ENCODE measurements at regions not wholly inside any gene's neighbourhood (a gene's known extent, or its start where the extent isn't known, plus 50 kb on each side); places are given as distances from the start of the nearest gene placed in this dataset.

DNA sequence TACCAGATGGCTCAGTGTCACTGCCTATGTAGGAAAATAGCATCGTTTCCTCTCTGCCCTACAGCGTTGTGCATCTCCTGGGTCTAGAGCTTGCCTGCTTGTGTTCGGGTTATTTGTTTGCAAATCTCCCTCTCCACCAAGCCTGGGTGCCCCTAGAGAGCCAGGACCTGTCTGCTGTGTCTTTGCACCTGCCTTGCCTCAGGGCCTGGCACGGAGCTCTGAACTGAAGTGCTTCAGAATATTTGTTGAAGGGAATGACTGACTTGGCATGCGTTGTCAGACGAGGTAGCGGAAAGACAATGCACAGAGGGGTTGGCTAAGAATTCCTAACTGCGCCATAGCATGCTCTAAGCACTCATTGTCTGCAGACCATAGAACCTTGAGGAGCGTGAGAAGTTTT is 263.4 kb downstream of the FGF9 start:
- no peak overlapping the region for H2AFZ ChIP-seq (ENCODE audit: low read depth)
- no peaks in the 10 kb centered on the region for H3K9me3 ChIP-seq
- no peak overlapping the region for H3K27ac ChIP-seq (ENCODE audit: low read depth in 2 of 2, low read length in 1 of 2)
- H3K4me3 ChIP-seq (ENCODE audit: low read depth in 2 of 2, low read length in 1 of 2), result no peak overlapping the region
- no peaks in the 10 kb centered on the region for H3F3A ChIP-seq (replicated peaks; ENCODE audit: insufficient read depth)
- no peak overlapping the region for H3K4me2 ChIP-seq
- no peaks in the 10 kb centered on the region for H3K4me1 ChIP-seq (ENCODE audit: control insufficient read depth in 1 of 2, insufficient read depth in 2 of 2, low read depth in 1 of 2, low read length in 1 of 2)
- H3K36me3 ChIP-seq (replicated peaks in 1 of 2; ENCODE audit: control insufficient read depth in 1 of 2, insufficient read depth in 2 of 2, low read length in 1 of 2), result no peaks in the 10 kb centered on the region
- no peak overlapping the region for H3K9ac ChIP-seq
- no peak for DNase-seq
- 8% methylated on average over 9 of the region's 9 CpGs for WGBS (ENCODE audit: low lambda C conversion rate)
- no peaks in the 10 kb centered on the region for H4K20me1 ChIP-seq (ENCODE audit: insufficient read depth)
- POLR2A ChIA-PET, result no interaction called here
- H3K27me3 ChIP-seq (ENCODE audit: insufficient read depth), result no peaks in the 10 kb centered on the region
- H3K9me2 ChIP-seq, result no peaks in the 10 kb centered on the region
- TF ChIP-seq POLR2AphosphoS5 (IDR thresholded peaks at IDR 0.05; ENCODE audit: low read depth, low read length) (no peak), EP300 (IDR thresholded peaks at IDR 0.05; ENCODE audit: borderline replicate concordance in 1 of 2, low read depth in 1 of 2, low read length in 1 of 2) (no peak), FOXJ3 (CRISPR knock-in tag; IDR thresholded peaks at IDR 0.05) (no peak), JUND (IDR thresholded peaks at IDR 0.05) (no peak), FOXM1 (IDR thresholded peaks at IDR 0.05; ENCODE audit: low read depth) (no peak), YY1 (IDR thresholded peaks at IDR 0.05; ENCODE audit: low read depth) (no peak), RFX5 (IDR thresholded peaks at IDR 0.05; ENCODE audit: low read length) (no peak), SIN3A (IDR thresholded peaks at IDR 0.05; ENCODE audit: borderline replicate concordance, low read depth, low read length) (no peak), TEAD4 (IDR thresholded peaks at IDR 0.05; ENCODE audit: borderline replicate concordance, insufficient read depth) (no peak), RAD21 (IDR thresholded peaks at IDR 0.05; ENCODE audit: low read length) (no peak), GATA2 (CRISPR knock-in tag; IDR thresholded peaks at IDR 0.05) (no peak), ELF1 (IDR thresholded peaks at IDR 0.05) (no peak), TAF1 (IDR thresholded peaks at IDR 0.05; ENCODE audit: borderline replicate concordance, low read depth, low read length) (no peak), ZBTB33 (IDR thresholded peaks at IDR 0.05; ENCODE audit: borderline replicate concordance, low read depth) (no peak), FOSL2 (IDR thresholded peaks at IDR 0.05; ENCODE audit: borderline replicate concordance, low read depth) (no peak)
- TF ChIP-seq, protein P1, sequence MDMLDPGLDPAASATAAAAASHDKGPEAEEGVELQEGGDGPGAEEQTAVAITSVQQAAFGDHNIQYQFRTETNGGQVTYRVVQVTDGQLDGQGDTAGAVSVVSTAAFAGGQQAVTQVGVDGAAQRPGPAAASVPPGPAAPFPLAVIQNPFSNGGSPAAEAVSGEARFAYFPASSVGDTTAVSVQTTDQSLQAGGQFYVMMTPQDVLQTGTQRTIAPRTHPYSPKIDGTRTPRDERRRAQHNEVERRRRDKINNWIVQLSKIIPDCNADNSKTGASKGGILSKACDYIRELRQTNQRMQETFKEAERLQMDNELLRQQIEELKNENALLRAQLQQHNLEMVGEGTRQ (IDR thresholded peaks at IDR 0.05; ENCODE audit: borderline replicate concordance, low read depth, low read length), result no peak
- TF ChIP-seq, protein P2, sequence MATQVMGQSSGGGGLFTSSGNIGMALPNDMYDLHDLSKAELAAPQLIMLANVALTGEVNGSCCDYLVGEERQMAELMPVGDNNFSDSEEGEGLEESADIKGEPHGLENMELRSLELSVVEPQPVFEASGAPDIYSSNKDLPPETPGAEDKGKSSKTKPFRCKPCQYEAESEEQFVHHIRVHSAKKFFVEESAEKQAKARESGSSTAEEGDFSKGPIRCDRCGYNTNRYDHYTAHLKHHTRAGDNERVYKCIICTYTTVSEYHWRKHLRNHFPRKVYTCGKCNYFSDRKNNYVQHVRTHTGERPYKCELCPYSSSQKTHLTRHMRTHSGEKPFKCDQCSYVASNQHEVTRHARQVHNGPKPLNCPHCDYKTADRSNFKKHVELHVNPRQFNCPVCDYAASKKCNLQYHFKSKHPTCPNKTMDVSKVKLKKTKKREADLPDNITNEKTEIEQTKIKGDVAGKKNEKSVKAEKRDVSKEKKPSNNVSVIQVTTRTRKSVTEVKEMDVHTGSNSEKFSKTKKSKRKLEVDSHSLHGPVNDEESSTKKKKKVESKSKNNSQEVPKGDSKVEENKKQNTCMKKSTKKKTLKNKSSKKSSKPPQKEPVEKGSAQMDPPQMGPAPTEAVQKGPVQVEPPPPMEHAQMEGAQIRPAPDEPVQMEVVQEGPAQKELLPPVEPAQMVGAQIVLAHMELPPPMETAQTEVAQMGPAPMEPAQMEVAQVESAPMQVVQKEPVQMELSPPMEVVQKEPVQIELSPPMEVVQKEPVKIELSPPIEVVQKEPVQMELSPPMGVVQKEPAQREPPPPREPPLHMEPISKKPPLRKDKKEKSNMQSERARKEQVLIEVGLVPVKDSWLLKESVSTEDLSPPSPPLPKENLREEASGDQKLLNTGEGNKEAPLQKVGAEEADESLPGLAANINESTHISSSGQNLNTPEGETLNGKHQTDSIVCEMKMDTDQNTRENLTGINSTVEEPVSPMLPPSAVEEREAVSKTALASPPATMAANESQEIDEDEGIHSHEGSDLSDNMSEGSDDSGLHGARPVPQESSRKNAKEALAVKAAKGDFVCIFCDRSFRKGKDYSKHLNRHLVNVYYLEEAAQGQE (IDR thresholded peaks at IDR 0.05; ENCODE audit: low read depth, low read length), result no peak
- TF ChIP-seq, protein P3, sequence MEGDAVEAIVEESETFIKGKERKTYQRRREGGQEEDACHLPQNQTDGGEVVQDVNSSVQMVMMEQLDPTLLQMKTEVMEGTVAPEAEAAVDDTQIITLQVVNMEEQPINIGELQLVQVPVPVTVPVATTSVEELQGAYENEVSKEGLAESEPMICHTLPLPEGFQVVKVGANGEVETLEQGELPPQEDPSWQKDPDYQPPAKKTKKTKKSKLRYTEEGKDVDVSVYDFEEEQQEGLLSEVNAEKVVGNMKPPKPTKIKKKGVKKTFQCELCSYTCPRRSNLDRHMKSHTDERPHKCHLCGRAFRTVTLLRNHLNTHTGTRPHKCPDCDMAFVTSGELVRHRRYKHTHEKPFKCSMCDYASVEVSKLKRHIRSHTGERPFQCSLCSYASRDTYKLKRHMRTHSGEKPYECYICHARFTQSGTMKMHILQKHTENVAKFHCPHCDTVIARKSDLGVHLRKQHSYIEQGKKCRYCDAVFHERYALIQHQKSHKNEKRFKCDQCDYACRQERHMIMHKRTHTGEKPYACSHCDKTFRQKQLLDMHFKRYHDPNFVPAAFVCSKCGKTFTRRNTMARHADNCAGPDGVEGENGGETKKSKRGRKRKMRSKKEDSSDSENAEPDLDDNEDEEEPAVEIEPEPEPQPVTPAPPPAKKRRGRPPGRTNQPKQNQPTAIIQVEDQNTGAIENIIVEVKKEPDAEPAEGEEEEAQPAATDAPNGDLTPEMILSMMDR (IDR thresholded peaks at IDR 0.05), result no peak
- TF ChIP-seq, protein P4, sequence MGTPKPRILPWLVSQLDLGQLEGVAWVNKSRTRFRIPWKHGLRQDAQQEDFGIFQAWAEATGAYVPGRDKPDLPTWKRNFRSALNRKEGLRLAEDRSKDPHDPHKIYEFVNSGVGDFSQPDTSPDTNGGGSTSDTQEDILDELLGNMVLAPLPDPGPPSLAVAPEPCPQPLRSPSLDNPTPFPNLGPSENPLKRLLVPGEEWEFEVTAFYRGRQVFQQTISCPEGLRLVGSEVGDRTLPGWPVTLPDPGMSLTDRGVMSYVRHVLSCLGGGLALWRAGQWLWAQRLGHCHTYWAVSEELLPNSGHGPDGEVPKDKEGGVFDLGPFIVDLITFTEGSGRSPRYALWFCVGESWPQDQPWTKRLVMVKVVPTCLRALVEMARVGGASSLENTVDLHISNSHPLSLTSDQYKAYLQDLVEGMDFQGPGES (IDR thresholded peaks at IDR 0.05; ENCODE audit: low read depth, low read length), result no peak
- CTCF ChIA-PET, result no interaction called here
- H3K79me2 ChIP-seq (ENCODE audit: insufficient read depth), result no peaks in the 10 kb centered on the region

Data from SK-N-SH (cell line).